ENCODE measurements at regions not wholly inside any gene's neighbourhood (a gene's known extent, or its start where the extent isn't known, plus 50 kb on each side); places are given as distances from the start of the nearest gene placed in this dataset.

DNA sequence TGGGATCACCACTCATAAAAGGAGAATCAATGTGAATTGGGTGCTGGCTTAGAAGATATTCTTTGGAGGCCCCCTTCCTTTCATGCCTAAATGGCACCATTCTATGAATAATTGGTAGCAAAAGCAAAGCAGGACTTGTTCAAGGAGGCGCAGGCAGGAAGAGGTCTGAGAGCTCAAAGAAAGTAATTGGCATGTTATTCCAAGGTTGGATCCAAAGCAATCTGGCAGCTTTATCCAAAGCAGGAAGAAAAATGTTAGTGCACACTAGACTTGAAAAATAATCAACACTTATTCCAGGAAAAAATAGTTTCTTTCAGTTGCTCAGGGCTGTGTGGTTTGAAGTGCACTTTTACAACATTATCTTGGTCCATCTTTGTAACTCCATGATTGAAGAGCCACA, 326.4 kb downstream of the NUAK1 start:
- Mint-ChIP-seq H3K27ac (no peak overlapping the region), H3K4me1 (no peaks in the 10 kb centered on the region), H3K36me3 (ENCODE audit: low read depth) (no peaks in the 10 kb centered on the region), H3K9me3 (no peaks in the 10 kb centered on the region), H3K4me3 (no peak overlapping the region), H3K27me3 (no peaks in the 10 kb centered on the region)
- POLR2A ChIA-PET, result no interaction called here
- DNase-seq, result no peak
- CTCF ChIA-PET, result interaction anchor here (0.6 kb wide), 1 partner anchor 11 kb away, joined by 3 read pairs; no protein-coding TSS in a partner anchor

DNA sequence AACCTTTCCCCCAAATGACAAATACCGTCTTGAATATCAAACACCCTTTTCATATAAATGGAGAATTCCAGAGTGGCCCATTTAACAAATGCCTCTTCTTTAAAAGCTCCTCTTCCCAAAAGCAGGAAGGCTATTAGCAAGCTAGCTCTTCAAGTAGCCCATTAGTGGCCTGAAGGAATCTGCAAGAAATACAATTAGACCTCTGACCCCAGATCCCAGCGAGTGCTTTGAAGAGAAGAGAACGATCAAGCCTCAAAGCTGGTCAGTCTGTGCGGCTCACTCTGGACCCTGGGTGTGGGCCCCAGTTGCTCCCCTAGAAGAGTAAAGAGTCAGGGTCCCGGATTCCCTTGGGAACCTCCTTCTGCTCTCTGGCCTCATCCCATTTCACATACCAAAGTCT, 325.6 kb downstream of the NUAK1 start:
- CTCF ChIA-PET, result no interaction called here
- Mint-ChIP-seq H3K36me3 (ENCODE audit: low read depth) (no peaks in the 10 kb centered on the region), H3K27me3 (no peaks in the 10 kb centered on the region), H3K9me3 (no peaks in the 10 kb centered on the region), H3K4me1 (no peaks in the 10 kb centered on the region), H3K4me3 (no peak overlapping the region), H3K27ac (no peak overlapping the region)
- POLR2A ChIA-PET, result no interaction called here
- DNase-seq, result no peak

DNA sequence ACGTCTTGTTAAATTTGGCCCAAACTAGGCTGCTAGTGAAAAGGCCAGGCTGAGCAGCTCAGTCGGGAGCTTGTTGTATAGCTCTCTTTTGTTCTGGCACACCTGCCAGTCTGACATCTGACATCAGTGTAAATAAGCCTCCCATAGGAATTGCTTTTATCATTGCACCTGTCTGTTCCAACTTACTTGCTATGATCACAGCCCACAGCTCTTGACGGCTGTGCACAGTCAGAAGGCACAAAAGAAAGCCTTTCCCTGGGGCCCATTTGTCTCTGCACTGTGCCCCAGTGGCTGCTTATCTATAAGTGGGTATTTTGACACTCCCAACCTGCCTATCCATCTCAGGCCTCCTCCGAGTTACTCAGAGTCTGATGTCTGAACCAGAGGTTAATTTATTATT, 324.5 kb downstream of the NUAK1 start:
- no peak for DNase-seq
- Mint-ChIP-seq H3K9me3 (no peaks in the 10 kb centered on the region), H3K4me1 (no peaks in the 10 kb centered on the region), H3K27me3 (no peaks in the 10 kb centered on the region), H3K27ac (no peak overlapping the region), H3K36me3 (ENCODE audit: low read depth) (no peaks in the 10 kb centered on the region), H3K4me3 (no peak overlapping the region)
- ChIA-PET CTCF (no interaction called here), POLR2A (no interaction called here)

DNA sequence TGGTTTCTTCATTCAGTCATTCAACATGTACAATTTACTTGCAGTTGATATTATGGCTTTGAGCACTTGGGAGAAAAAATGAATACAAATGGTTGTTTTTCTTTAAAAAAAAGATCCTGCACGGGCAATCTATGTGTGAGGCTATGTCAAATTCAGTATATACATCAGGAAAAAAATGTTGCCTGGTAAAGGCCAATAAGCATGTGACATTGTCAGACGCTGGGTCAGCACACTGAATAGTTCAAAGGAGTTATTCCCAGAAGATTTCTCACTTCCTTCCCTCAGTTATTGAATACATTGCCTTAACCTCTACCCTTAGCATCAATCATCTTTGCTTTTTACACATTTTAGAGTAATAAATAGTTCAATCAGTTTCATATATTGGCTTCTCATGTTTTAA, 319.2 kb downstream of the NUAK1 start:
- H3K9me3 Mint-ChIP-seq, result no peaks in the 10 kb centered on the region
- no peaks in the 10 kb centered on the region for H3K27me3 Mint-ChIP-seq

DNA sequence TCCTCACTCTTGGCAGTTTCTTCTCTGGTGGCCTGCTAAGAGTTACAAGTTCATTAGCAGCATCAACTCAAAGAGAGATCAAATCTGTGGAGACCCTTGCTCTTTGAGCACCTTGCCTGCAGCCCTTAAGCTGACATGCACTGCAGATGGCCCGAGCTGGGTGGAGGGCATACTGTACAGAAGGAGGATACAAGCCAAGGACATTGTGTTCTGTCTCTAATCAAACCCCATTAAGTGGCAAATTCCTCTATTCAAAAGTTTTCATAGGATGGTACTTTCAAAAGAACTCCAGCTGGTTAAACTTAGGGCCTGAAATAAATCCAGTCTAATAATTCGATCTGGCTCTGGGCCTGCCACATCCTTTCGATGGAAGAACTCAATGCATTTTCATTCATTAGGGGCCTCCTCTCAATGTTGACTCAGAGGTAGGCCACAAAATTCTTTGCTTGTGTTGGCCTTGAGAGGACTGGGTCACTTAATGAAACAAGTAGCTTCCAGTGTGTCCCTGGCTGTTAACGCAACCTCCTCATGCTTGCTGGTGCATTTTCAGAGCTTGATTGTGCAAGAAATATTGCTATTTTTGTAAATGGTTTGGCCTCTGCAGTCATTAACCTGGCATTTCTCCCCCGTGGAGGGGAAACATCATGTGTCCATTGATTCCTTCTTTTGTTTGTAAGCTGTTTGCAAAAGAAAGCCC, 318.2 kb downstream of the NUAK1 start:
- DNase-seq, result no peak
- no peak overlapping the region for H3K27ac Mint-ChIP-seq
- H3K9me3 Mint-ChIP-seq, result no peaks in the 10 kb centered on the region
- no peaks in the 10 kb centered on the region for H3K4me1 Mint-ChIP-seq
- H3K36me3 Mint-ChIP-seq (ENCODE audit: low read depth), result no peaks in the 10 kb centered on the region
- H3K27me3 Mint-ChIP-seq, result no peaks in the 10 kb centered on the region
- ChIA-PET POLR2A (no interaction called here), CTCF (no interaction called here)
- H3K4me3 Mint-ChIP-seq, result no peak overlapping the region

More for the DNA sequence above, 319.2 kb downstream of the NUAK1 start:
- Mint-ChIP-seq H3K4me1 (no peaks in the 10 kb centered on the region), H3K36me3 (ENCODE audit: low read depth) (no peaks in the 10 kb centered on the region), H3K4me3 (no peak overlapping the region), H3K27ac (no peak overlapping the region)
- DNase-seq, result no peak
- CTCF ChIA-PET, result no interaction called here
- POLR2A ChIA-PET, result no interaction called here

DNA sequence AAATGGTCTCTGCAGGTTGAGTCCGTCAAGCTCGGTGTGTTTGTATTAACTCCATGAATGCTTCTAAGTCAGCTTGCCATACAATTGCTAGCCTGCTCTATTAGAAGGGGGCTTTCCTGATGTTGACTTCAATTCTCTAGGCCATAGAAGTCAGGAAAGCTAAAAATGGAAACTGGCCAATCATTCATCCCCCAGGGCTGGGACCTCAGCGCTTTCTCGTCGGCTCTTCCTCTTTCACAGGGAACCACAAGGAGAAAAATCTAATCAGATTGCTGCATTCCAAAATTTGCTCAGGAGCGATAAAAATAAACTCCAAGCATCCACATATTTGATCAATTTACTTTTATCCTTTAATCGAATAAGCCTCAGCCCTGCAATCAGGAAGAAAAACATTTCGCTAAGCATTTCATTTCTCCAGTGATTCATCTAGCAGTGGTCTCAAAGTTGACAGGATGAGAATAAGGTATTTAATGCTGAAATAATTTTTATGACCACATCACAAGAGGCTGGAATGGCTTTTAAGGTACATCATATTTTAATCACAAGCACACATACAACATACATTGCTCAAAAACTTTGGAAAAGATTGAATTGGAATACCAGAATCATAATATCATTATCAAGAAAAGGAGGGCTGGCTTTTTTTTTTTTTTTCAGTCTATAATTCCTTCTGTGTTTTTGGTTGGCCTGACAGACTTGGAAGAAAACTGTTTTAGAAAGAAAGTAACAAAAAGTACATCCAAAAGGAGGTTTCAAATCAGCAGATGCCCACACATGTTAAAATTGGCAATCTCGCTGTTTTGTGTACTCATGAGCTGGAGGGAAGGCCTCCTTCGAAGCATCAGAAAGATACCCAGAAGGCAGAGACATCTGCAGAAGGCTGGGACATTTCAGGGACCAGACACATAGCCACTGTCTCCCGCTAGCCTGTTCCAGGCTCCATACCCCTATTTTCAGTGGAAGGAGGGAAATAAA, 316.3 kb downstream of the NUAK1 start:
- Mint-ChIP-seq H3K4me1 (no peaks in the 10 kb centered on the region), H3K4me3 (no peak overlapping the region), H3K36me3 (ENCODE audit: low read depth) (no peaks in the 10 kb centered on the region), H3K27me3 (no peaks in the 10 kb centered on the region), H3K9me3 (no peaks in the 10 kb centered on the region), H3K27ac (no peak overlapping the region)
- DNase-seq, result no peak
- CTCF ChIA-PET, result no interaction called here
- POLR2A ChIA-PET, result no interaction called here

DNA sequence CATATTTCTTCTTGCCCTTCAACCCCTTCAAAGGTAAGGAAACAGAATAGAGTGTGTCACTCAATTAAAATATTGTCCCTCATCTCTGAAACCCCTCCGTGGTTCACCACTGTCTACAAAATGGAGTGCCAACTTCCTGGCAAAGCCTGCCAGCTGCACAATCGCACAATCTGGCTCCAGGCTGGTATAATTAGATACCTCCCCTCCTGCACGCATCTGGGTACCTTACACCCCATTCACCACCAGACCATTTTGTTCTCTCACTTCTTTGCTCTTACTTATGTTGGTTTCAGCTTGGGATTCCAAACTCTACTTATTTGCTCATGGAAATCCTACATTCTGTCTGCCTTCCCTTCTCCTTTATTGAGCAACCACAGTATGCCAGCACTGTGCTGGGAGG, 314.9 kb downstream of the NUAK1 start:
- CTCF ChIA-PET, result no interaction called here

DNA sequence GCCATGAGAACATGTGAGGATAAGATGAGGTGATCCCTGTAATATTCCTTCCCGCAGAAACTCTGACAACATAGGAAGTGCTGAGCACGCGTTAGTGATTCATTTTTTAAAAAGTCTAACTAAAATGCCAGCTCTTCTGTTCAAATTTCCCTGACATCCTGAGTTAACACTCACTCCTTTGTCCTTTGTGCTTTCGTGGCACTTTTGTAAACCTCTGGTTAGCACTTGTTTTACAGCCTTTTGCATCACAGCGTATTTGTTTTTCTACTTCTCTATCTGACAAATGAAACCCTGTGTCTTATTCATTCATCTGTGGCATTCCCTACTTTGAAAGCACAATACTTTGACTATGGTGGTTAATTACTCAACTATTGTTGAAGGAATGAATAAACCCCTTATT, 313.6 kb downstream of the NUAK1 start:
- no peaks in the 10 kb centered on the region for H3K4me1 Mint-ChIP-seq

More for the DNA sequence above, 314.9 kb downstream of the NUAK1 start:
- H3K4me1 Mint-ChIP-seq, result no peaks in the 10 kb centered on the region
- no peaks in the 10 kb centered on the region for H3K27me3 Mint-ChIP-seq
- no peaks in the 10 kb centered on the region for H3K36me3 Mint-ChIP-seq (ENCODE audit: low read depth)
- no peak for DNase-seq
- no peaks in the 10 kb centered on the region for H3K9me3 Mint-ChIP-seq
- no peak overlapping the region for H3K27ac Mint-ChIP-seq
- POLR2A ChIA-PET, result no interaction called here
- no peak overlapping the region for H3K4me3 Mint-ChIP-seq

DNA sequence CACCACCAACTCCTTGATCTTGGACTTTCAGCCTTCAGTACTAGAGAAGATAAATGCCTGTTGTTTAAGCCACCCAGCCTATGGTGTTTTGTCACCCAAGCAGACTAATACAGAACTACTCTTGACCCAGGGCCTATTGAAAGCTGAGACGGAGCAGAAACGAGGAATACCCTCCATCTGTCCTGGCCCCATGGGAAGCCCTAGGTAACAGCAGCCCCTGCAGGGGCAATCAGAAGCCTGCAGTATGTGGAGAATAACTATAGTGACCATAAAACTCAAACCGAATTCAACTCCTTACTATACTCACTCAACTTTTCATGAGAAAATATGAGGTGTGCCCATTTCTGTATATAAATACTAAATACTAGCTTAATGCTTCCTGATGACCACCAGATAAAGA, 307.4 kb downstream of the NUAK1 start:
- Mint-ChIP-seq H3K36me3 (ENCODE audit: low read depth) (no peaks in the 10 kb centered on the region), H3K4me3 (no peak overlapping the region), H3K27ac (no peak overlapping the region), H3K4me1 (no peaks in the 10 kb centered on the region), H3K9me3 (no peaks in the 10 kb centered on the region), H3K27me3 (no peaks in the 10 kb centered on the region)
- DNase-seq, result no peak
- POLR2A ChIA-PET, result no interaction called here
- CTCF ChIA-PET, result no interaction called here

More for the DNA sequence above, 313.6 kb downstream of the NUAK1 start:
- Mint-ChIP-seq H3K27ac (no peak overlapping the region), H3K36me3 (ENCODE audit: low read depth) (no peaks in the 10 kb centered on the region), H3K9me3 (no peaks in the 10 kb centered on the region), H3K4me3 (no peak overlapping the region), H3K27me3 (no peaks in the 10 kb centered on the region)
- DNase-seq, result no peak
- ChIA-PET POLR2A (no interaction called here), CTCF (no interaction called here)

DNA sequence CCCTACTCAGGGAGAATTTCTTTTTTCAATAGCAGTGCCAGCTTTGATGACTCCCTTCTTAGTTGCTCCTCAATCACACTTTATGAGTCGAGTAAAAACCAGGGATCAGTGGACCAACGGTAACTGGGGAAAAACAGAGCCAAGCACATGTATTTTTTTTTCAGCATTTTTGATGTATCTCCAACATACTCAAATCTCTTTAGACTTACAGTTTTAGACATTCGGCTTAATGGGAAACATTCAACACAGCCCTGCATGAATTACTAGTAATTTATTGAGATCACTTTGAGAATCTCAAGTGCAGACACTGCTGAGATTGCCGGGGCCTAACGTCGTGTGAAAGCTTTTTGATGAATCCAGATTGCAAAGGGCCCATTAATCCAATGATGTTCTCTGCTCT, 306.7 kb downstream of the NUAK1 start:
- POLR2A ChIA-PET, result no interaction called here
- no peak overlapping the region for H3K4me3 Mint-ChIP-seq

DNA sequence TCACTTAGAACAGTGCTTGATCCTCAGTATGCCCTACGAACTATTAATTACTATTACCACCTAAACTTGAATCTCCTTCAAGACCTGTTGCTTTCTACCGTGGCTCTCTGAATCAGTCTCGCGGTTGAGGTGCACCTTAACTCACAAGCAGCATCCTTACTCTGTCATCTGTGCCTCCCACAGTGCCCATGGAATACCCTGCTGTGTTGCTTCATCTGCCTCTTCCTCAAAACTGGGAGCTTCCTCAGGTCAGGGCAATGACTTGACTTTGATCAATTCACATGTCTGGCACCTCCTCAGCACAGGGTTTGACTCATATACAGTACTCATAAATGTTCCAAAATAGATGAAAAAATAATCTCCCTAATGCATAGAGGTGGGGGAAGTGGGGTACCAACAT, 305.9 kb downstream of the NUAK1 start:
- Mint-ChIP-seq H3K4me1 (no peaks in the 10 kb centered on the region), H3K9me3 (no peaks in the 10 kb centered on the region), H3K4me3 (no peak overlapping the region), H3K27ac (no peak overlapping the region), H3K27me3 (no peaks in the 10 kb centered on the region), H3K36me3 (ENCODE audit: low read depth) (no peaks in the 10 kb centered on the region)
- POLR2A ChIA-PET, result no interaction called here
- CTCF ChIA-PET, result no interaction called here
- no peak for DNase-seq

More for the DNA sequence above, 306.7 kb downstream of the NUAK1 start:
- H3K9me3 Mint-ChIP-seq, result no peaks in the 10 kb centered on the region
- no peak for DNase-seq
- H3K27me3 Mint-ChIP-seq, result no peaks in the 10 kb centered on the region
- CTCF ChIA-PET, result no interaction called here
- H3K36me3 Mint-ChIP-seq (ENCODE audit: low read depth), result no peaks in the 10 kb centered on the region
- no peak overlapping the region for H3K27ac Mint-ChIP-seq
- no peaks in the 10 kb centered on the region for H3K4me1 Mint-ChIP-seq

DNA sequence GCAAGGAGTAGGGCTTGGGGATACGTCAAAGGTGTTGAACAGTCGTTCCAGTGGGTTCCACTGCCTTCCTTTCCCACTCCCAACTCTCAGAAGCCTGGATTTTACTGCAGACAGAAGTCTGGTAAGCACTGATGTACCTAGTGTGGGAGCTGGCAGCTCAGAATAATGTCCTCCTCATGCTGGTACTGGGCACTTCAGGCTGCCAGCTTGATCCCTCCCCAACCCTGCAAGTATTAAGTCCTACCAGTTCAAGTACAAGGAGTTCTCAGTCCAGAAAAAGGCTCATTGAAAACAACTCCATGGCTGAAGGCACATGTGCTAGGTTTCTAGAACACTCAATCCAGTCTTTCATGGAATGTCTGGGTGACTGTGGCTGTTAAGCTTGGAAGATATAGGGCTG, 304.3 kb downstream of the NUAK1 start:
- no peak overlapping the region for H3K27ac Mint-ChIP-seq
- ChIA-PET POLR2A (no interaction called here), CTCF (no interaction called here)
- H3K4me1 Mint-ChIP-seq, result no peaks in the 10 kb centered on the region
- no peak overlapping the region for H3K4me3 Mint-ChIP-seq
- no peaks in the 10 kb centered on the region for H3K27me3 Mint-ChIP-seq
- no peaks in the 10 kb centered on the region for H3K36me3 Mint-ChIP-seq (ENCODE audit: low read depth)
- no peaks in the 10 kb centered on the region for H3K9me3 Mint-ChIP-seq
- DNase-seq, result no peak

DNA sequence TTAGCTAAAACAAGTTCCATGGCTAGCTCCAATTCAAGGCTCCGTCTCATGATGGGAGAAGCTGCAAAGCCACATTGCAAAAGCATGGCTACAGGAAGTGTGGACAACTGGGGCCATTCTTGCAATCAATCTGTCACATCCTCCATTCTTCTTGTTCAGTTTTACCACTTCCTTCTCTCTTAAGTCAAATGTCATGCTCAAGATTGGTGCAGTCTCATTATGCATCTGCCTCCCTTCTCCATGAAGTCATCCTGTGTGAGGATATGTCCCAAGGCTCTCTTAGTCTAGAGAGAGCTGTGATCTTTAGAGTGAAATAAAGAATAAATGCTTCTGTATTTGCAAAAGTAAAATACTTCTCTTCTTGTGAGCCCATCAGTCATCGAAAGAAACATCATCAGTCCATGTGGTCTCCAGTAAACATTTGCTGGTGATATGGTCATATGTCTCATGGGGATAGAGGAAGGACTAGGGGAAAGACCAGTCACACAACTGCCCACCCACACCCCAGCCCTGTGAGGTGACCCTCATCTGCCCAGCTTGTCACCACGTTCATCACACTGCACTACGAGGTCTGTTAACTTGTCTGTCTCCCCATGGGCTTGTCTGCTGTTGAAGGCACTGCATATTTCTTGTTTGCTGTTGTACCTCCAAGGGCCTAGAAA, 303.0 kb downstream of the NUAK1 start:
- no peak overlapping the region for H3K27ac Mint-ChIP-seq
- H3K4me3 Mint-ChIP-seq, result no peak overlapping the region
- DNase-seq, result no peak
- H3K9me3 Mint-ChIP-seq, result no peaks in the 10 kb centered on the region
- ChIA-PET POLR2A (no interaction called here), CTCF (no interaction called here)
- H3K4me1 Mint-ChIP-seq, result no peaks in the 10 kb centered on the region
- H3K27me3 Mint-ChIP-seq, result no peaks in the 10 kb centered on the region
- H3K36me3 Mint-ChIP-seq (ENCODE audit: low read depth), result no peaks in the 10 kb centered on the region
